ENCODE measurements at regions not wholly inside any gene's neighbourhood (a gene's known extent, or its start where the extent isn't known, plus 50 kb on each side); places are given as distances from the start of the nearest gene placed in this dataset.
"Not testable (repeated sequence)": the region's sequence is repeated elsewhere in the genome, so short reads cannot be mapped to it uniquely, and the experiment has no call there.

DNA sequence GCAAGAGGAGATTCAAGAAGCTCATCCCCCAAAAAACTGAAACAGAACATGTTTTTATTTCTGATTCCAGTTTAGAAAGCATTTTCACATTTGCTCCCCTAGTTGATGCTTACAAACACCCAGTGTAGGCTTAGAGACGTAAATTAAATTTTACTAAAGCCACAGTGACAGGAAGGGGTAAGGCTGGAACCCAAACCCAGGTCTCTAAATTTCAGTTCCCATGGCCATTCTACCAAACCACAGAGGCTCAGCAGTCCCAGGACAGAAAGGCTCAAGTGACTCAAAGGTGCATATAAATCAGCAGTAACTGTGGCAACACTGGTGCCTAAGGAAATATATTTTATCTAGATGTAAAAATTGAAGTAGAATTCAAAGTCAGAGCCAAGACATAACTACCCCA is 128.7 kb downstream of the CEP120 start:
- Mint-ChIP-seq H3K4me1 (peaks cover 2% of the 10 kb centered on the region), H3K36me3 (ENCODE audit: low read depth) (no peaks in the 10 kb centered on the region), H3K4me3 (no peak overlapping the region), H3K27ac (no peak overlapping the region), H3K27me3 (peaks cover 35% of the 10 kb centered on the region)
- no peaks in the 10 kb centered on the region for H3K9me3 ChIP-seq (ENCODE audit: control insufficient read depth, low read length, poor library complexity, severe bottlenecking)
- ATAC-seq (no peak), DNase-seq (no peak)

DNA sequence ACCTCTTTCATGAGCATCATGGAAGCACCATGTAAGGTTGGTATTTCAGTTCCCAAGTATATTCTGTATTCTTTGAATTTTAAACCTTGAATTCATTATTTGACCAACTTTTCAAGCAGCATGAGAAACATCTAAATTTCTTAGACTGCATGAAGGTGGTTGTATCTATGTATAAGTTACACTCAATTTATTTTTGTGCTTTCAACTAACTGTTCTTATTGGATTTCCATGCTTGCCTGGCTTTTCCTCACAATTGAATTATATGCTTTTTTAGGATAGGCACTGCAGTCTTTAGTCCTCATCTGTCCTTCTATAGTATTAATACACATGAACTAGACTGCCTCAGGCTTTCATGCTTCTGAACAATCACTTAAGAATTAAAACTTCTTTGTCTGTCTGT is 134.0 kb downstream of the CEP120 start:
- no peak for ATAC-seq
- Mint-ChIP-seq H3K36me3 (ENCODE audit: low read depth) (no peaks in the 10 kb centered on the region), H3K4me3 (no peak overlapping the region), H3K4me1 (peaks cover 5% of the 10 kb centered on the region), H3K27me3 (peaks cover 45% of the 10 kb centered on the region), H3K27ac (no peak overlapping the region)
- DNase-seq: no peak
- H3K9me3 ChIP-seq (ENCODE audit: control insufficient read depth, low read length, poor library complexity, severe bottlenecking): no peaks in the 10 kb centered on the region

DNA sequence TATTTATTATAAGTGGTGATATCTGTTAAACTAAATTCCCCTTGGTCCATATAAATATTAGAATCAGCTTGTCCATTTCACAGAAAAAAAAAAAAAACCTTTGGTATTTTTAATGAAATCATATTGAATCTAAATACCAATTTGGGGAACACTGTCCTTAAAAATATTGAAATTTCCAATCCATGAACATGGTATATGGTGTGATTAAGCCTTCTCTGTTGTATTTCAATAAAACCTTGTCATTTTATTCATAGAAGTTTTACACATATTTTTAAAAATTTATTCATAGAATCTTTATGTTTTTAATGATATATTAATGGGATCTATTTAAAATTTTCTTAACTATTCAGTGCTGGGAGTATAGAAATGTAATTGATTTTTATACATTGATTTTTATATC is 135.3 kb downstream of the CEP120 start:
- no peaks in the 10 kb centered on the region for H3K9me3 ChIP-seq (ENCODE audit: control insufficient read depth, low read length, poor library complexity, severe bottlenecking)
- no peak for ATAC-seq
- Mint-ChIP-seq H3K36me3 (ENCODE audit: low read depth) (no peaks in the 10 kb centered on the region), H3K27ac (no peak overlapping the region), H3K27me3 (peaks cover 56% of the 10 kb centered on the region), H3K4me1 (peaks cover 5% of the 10 kb centered on the region), H3K4me3 (no peak overlapping the region)
- DNase-seq: no peak

DNA sequence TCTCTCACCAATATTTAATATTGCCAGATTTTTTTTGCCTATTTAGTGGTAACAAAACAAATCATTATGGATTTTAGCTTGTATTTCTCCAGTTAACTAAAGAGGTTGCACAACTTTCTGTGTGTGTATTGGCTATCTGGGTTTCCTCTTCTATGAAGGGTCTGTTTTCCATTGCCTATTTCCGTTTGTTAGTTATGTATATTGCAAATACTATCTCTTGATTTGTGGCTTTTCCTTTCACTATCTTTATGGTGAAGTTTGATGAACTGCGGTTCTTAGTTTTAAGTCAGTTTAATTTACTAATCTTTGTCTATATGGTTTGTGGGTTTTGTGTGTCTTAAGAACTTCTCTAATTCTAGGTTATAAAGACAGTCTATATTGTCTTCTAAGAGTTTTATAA is 136.3 kb downstream of the CEP120 start:
- Mint-ChIP-seq H3K27ac (no peak overlapping the region), H3K4me1 (peaks cover 5% of the 10 kb centered on the region), H3K36me3 (ENCODE audit: low read depth) (no peaks in the 10 kb centered on the region), H3K4me3 (no peak overlapping the region), H3K27me3 (peaks cover 66% of the 10 kb centered on the region)
- H3K9me3 ChIP-seq (ENCODE audit: control insufficient read depth, low read length, poor library complexity, severe bottlenecking): no peaks in the 10 kb centered on the region
- ATAC-seq (no peak), DNase-seq (no peak)

DNA sequence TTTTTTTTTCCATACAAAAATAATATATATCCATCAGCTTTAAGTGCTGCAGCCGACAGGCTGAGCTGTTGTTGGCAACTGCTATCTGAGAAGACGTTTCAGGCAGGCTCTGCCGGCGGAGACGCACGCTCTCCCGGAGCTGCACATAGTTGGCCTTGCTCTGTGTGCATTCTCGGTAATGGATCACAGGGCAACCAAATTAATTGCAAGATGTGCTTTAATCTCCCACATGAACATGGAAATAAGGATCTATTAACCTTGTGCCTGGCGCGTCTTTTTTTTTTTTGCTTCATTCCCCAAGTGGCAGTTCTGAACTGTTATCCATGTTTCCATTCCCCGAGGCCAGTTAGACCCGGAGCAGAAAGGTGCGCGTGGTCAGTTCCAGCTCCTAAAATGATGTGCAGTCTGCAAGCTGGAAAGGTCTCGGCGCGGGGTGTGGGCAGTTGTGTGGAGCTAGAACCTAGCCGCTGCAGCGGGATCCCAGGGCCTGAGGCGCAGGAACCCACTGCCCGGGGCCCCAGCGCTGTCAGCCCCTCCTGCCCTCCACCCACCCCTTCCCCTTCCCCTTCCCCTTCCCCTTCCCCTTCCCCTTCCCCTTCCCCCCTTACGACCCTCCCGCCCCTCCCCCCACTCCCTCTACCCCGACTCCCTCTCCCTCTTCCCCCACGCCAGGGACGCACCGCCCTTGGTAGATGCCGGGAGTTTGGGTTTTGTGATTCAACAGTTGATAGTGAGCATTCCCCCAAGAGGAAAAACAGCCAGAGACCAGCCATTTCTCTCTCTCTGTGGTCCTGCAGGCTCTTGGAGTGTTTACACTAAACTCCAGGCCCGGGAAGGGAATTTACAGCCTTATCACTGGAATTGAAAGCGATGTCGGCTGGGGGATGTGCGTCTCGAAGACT is 137.8 kb downstream of the CEP120 start:
- ATAC-seq (no peak), DNase-seq (no peak)
- H3K9me3 ChIP-seq (ENCODE audit: control insufficient read depth, low read length, poor library complexity, severe bottlenecking): no peaks in the 10 kb centered on the region
- Mint-ChIP-seq H3K36me3 (ENCODE audit: low read depth) (no peaks in the 10 kb centered on the region), H3K27ac (no peak overlapping the region), H3K4me1 (peaks cover 5% of the 10 kb centered on the region), H3K27me3 (peaks cover 62% of the 10 kb centered on the region), H3K4me3 (no peak overlapping the region)

DNA sequence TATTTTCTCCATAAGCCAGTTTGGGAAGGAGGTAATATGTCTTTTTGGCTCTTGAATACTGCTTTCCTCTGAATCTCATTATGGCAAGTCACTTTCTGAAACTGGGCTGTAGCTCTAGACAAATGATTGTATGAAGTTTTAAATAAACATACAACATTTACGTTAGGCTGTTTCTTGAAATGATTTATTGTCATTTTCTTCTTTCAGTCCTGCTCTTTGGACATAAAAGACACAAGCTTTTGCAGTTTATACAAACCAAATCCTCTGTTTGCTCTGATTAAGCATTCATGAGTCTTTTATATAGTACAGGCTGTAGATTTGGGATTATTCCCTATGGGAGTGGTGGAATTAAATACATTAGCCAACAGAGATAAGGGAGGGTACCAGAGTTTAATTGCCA is 139.7 kb downstream of the CEP120 start:
- Mint-ChIP-seq H3K27ac (no peak overlapping the region), H3K4me1 (peaks cover 5% of the 10 kb centered on the region), H3K36me3 (ENCODE audit: low read depth) (no peaks in the 10 kb centered on the region), H3K27me3 (peaks cover 45% of the 10 kb centered on the region), H3K4me3 (no peak overlapping the region)
- no peak for DNase-seq
- H3K9me3 ChIP-seq (ENCODE audit: control insufficient read depth, low read length, poor library complexity, severe bottlenecking): no peaks in the 10 kb centered on the region
- ATAC-seq: no peak

DNA sequence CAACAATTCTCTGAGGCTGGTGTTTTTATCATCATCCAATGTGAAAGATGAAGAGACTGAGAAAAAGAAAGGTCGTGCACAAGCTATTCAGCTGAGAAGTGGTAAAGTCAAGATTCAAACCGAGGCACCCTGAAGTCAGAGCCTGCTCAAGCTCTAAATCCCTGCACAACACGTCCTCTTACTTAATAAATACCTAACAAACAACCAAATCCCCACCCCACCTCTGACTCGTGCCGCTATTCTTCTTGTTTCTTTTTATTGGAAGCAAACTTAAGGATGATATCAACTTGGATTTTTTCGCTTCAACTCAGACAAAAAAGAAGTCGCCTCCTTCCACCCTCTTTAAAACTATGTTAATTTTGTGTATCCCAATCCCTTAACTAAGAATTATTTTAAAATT is 140.2 kb downstream of the CEP120 start:
- DNase-seq: no peak
- Mint-ChIP-seq H3K27ac (no peak overlapping the region), H3K27me3 (peaks cover 45% of the 10 kb centered on the region), H3K36me3 (ENCODE audit: low read depth) (no peaks in the 10 kb centered on the region), H3K4me1 (peaks cover 5% of the 10 kb centered on the region), H3K4me3 (no peak overlapping the region)
- H3K9me3 ChIP-seq (ENCODE audit: control insufficient read depth, low read length, poor library complexity, severe bottlenecking): no peaks in the 10 kb centered on the region
- no peak for ATAC-seq

DNA sequence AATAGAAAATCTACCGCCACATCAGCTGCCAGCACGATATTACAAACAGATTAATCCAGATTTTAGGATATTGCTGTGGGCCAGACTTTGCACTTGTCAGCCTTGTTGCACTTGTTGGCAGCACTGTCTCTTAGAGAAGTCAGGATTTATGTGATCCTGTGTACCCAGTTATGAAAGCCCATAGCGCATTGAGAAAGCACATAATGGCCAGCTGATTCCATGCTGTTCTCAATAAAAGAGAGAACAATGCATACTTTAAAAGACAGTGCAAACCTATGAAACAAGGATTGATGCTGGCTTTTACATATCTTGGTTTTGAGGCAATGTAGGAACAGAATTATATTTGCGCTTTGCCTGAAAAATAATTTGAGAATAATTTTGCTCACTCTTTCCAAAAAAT is 140.8 kb downstream of the CEP120 start:
- Mint-ChIP-seq H3K4me1 (peaks cover 5% of the 10 kb centered on the region), H3K4me3 (no peak overlapping the region), H3K27ac (no peak overlapping the region), H3K27me3 (peaks cover 45% of the 10 kb centered on the region), H3K36me3 (ENCODE audit: low read depth) (no peaks in the 10 kb centered on the region)
- no peaks in the 10 kb centered on the region for H3K9me3 ChIP-seq (ENCODE audit: control insufficient read depth, low read length, poor library complexity, severe bottlenecking)
- ATAC-seq (no peak), DNase-seq (no peak)

DNA sequence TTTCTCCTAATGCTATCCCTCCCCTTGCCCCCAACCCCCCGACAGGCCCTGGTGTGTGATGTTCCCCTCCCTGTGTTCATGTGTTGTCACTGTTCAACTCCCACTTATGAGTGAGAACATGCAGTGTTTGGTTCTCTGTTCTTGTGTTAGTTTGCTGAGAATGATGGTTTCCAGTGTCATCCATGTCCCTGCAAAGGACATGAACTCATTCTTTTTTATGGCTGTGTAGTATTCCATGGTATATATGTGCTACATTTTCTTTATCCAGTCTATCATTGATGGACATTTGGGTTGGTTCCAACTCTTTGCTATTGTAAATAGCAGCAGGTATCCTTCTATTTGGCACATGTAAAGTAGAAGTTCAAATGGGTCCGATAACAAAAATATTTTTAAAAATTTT is 142.3 kb downstream of the CEP120 start:
- not testable (repeated sequence) for H3K9me3 ChIP-seq (ENCODE audit: control insufficient read depth, low read length, poor library complexity, severe bottlenecking); H3K36me3 Mint-ChIP-seq (ENCODE audit: low read depth); H3K4me1 Mint-ChIP-seq; ATAC-seq; H3K4me3 Mint-ChIP-seq; H3K27ac Mint-ChIP-seq; DNase-seq
- H3K27me3 Mint-ChIP-seq: peaks cover 38% of the 10 kb centered on the region

DNA sequence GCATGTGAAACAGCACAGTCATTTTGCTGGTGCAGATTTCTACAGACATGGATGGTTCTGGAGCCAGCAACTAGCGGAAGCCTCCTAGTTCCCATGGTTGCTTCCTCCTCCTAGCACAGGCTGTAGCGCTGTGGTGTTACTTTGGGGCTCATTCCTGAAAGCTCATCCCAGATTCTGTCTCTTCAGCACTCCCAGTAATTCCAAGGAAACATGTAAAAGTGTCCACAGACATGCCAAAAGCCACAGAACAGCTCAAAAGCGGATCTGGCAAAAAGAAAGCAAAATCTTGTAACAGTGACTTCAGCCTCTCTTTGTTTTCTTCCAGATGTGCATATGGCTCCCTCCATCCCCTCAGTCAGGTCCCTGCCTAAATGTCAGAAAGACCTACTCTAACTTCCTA is 144.1 kb downstream of the CEP120 start:
- no peak for ATAC-seq
- no peak for DNase-seq
- no peaks in the 10 kb centered on the region for H3K36me3 Mint-ChIP-seq (ENCODE audit: low read depth)
- H3K4me3 Mint-ChIP-seq: no peak overlapping the region
- H3K27ac Mint-ChIP-seq: no peak overlapping the region
- no peaks in the 10 kb centered on the region for H3K4me1 Mint-ChIP-seq
- H3K9me3 ChIP-seq (ENCODE audit: control insufficient read depth, low read length, poor library complexity, severe bottlenecking): no peaks in the 10 kb centered on the region
- peaks cover 31% of the 10 kb centered on the region for H3K27me3 Mint-ChIP-seq

DNA sequence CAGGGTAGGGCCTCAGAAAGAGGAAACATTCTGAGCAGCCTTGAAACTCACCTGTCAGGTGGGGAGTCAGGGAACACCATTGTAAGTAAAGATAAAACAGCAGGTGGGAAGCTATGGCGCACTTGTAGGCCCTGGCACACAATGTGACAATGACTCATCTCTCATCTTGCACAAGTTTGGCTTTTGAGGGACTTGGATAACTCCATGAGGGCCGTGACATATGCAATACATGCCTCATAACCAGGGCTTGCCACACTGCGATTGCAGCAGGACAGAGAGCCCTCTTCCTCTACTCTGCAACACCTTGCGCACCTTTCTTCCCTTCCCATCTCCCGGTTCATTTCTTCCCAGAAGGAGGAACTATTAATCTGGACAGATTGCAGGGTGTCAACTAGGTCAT is 144.9 kb downstream of the CEP120 start:
- no peak for ATAC-seq
- H3K4me3 Mint-ChIP-seq: no peak overlapping the region

DNA sequence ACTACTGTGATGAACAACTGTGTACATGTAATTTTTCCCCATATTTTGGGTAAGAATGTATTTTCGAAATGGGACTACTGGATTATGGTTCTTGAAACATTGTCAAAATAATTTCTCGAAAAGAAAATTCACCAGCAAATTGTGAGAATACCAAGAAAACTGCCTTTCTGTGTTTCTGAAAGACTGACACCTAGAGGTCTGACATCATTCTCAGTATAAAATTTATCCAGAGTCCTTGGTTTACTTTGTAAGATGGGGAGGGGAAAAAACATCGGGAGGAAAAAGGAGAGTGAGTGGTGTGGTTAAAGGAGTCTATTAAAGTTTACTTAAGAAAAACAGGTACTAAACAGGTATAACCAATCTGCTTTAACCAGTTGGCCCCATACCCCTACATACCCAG is 149.2 kb downstream of the CEP120 start:
- ATAC-seq: no peak
- H3K36me3 Mint-ChIP-seq (ENCODE audit: low read depth): no peaks in the 10 kb centered on the region
- H3K27me3 Mint-ChIP-seq: peaks cover 5% of the 10 kb centered on the region
- no peak overlapping the region for H3K4me3 Mint-ChIP-seq
- no peak for DNase-seq
- H3K9me3 ChIP-seq (ENCODE audit: control insufficient read depth, low read length, poor library complexity, severe bottlenecking): no peaks in the 10 kb centered on the region
- H3K27ac Mint-ChIP-seq: no peak overlapping the region
- H3K4me1 Mint-ChIP-seq: no peaks in the 10 kb centered on the region

More for the DNA sequence above, 144.9 kb downstream of the CEP120 start:
- no peaks in the 10 kb centered on the region for H3K9me3 ChIP-seq (ENCODE audit: control insufficient read depth, low read length, poor library complexity, severe bottlenecking)
- peaks cover 24% of the 10 kb centered on the region for H3K27me3 Mint-ChIP-seq
- H3K27ac Mint-ChIP-seq: no peak overlapping the region
- H3K36me3 Mint-ChIP-seq (ENCODE audit: low read depth): no peaks in the 10 kb centered on the region
- no peak for DNase-seq
- no peaks in the 10 kb centered on the region for H3K4me1 Mint-ChIP-seq

DNA sequence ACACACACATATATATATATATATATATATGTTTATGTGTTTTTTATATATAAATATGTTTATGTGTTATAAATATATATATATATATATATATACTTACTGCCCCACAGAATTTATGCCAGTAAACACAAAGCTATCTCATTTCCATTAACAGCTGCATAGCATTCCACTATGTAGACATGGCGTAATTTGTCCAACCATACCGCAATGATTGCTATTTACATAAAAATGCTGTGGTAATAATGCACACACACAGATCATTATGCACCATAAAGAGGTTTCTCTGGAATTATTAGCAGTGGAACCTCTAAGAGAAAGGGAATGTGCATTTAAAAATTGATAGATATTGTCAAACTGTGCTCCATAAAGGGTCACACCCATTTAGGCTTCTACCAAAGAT is 150.1 kb downstream of the CEP120 start:
- peaks cover 5% of the 10 kb centered on the region for H3K27me3 Mint-ChIP-seq
- H3K36me3 Mint-ChIP-seq (ENCODE audit: low read depth): no peaks in the 10 kb centered on the region
- DNase-seq: no peak
- ATAC-seq: no peak
- H3K9me3 ChIP-seq (ENCODE audit: control insufficient read depth, low read length, poor library complexity, severe bottlenecking): no peaks in the 10 kb centered on the region
- no peaks in the 10 kb centered on the region for H3K4me1 Mint-ChIP-seq
- no peak overlapping the region for H3K4me3 Mint-ChIP-seq
- H3K27ac Mint-ChIP-seq: no peak overlapping the region

DNA sequence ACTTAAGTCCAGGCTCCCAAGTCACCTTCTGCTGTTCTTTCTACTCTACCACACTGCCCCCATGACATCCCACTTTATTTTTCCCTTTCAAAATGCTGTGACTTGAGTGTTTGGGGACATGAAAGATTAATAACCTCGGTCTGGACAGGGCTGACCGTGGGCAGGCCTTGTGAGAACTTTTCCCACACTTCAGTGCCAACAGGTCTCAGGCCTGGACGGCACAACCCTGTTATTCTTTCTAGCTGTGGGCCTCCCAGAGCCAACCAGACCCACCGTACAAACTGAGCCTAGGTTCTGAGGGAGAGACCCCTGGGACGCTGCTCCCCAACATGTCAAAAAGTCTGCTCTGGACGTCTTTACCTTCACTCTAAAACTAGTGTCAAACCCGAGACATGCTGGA is 153.4 kb downstream of the CEP120 start:
- H3K27me3 Mint-ChIP-seq: no peaks in the 10 kb centered on the region
- H3K4me3 Mint-ChIP-seq: no peak overlapping the region
- no peak overlapping the region for H3K27ac Mint-ChIP-seq
- no peak for ATAC-seq
- no peaks in the 10 kb centered on the region for H3K36me3 Mint-ChIP-seq (ENCODE audit: low read depth)
- H3K9me3 ChIP-seq (ENCODE audit: control insufficient read depth, low read length, poor library complexity, severe bottlenecking): no peaks in the 10 kb centered on the region
- DNase-seq: no peak
- H3K4me1 Mint-ChIP-seq: no peaks in the 10 kb centered on the region

All from T-helper 17 cell (primary cell).